NOMO-1 (cell line): ENCODE measurements at regions not wholly inside any gene's neighbourhood (a gene's known extent, or its start where the extent isn't known, plus 50 kb on each side); places are given as distances from the start of the nearest gene placed in this dataset.
"Not testable (repeated sequence)": the region's sequence is repeated elsewhere in the genome, so short reads cannot be mapped to it uniquely, and the experiment has no call there.

Source experiments
- DNase-seq, 2 experiments: peaks; one replicate each; lab custom pipeline; 2025; ENCODE audit not compliant: unreplicated experiment in 2 of 2; lab: John Stamatoyannopoulos, UW

DNA sequence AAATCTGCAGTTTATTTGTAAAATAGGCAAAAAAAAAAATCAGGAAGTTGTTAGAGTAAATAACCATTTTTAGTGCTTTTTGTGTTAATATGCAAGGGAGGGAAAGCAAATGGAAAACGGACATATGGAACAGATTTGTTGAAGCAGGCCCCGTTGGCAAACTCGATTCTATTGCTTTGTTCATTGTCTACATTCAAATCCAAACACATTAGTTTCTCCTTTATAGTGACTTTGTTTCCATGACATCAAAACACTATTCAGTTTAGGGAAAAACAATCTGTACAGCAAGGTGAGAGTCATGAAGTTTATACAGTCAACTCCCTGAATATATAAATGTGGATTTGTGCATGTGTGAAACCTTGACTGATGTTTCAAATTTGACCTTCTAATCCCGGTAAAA is 142.2 kb downstream of the FAM47A start:
- DNase-seq, result no peak

DNA sequence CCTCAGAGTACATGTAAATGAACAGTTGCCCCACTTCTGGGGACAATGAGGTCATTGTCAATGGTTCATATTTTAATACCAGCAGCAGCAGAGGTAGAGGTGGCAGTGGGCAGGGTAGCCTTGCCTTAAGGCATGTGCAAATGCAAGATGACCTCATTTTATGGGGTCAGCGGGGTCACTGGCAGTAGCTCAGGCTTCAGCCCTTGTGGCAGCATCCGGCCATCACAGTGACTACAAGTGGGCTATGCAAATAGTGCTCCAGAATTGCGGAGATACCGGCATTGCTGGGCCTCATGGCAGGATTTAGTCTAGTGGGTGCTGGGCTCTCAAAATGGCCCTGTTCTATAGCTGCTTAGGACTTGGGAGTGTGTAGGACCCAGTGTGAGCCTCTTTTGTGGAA is 144.7 kb downstream of the FAM47A start:
- no peak for DNase-seq

GRCh38 chrX:33974676-33975075 is 157.4 kb downstream of the FAM47A start:
- DNase-seq, result no peak

GRCh38 chrX:33970028-33970967 is 161.8 kb downstream of the FAM47A start:
- peak; percentile 45 to 94 for DNase-seq

DNA sequence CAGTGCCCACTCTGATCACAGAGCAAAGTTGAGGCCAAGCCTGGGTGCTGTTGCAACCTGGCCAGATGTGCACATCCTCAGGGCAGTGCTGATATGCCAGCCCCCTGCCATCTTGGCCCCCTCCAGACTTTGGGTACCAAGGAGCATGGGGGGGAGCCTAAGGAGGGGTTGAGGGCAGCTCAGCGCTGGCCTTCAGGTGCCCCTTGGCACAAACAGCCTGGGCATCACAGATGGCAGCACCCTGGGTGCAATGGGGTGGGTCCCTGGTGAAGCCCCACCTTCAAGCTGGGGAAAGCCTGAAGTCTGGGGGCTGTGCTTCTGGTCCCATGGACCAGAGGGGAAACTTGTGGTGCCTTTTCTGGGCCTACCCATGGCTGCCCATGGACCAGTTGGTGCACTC is 163.0 kb downstream of the FAM47A start:
- DNase-seq, result no peak

GRCh38 chrX:33968611-33969010 is 163.5 kb downstream of the FAM47A start:
- no peak for DNase-seq

DNA sequence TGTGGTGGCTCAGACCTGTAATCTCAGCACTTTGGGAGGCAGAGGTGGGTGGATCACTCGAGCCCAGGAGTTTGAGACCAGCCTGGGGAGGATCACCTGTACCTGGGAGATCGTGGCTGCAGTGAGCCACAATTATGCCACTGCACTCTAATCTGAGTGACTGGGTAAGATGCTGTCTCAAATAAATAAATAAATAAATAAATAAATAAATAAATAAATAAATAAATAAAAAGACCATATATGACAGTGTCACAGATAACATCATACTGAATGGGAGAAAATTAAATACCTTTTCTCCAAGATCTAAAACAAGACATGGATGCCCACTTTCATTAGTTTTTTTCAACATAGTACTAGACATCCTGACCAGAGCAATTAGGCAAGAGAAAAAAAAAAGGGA is 182.8 kb downstream of the FAM47A start:
- DNase-seq, result no peak

DNA sequence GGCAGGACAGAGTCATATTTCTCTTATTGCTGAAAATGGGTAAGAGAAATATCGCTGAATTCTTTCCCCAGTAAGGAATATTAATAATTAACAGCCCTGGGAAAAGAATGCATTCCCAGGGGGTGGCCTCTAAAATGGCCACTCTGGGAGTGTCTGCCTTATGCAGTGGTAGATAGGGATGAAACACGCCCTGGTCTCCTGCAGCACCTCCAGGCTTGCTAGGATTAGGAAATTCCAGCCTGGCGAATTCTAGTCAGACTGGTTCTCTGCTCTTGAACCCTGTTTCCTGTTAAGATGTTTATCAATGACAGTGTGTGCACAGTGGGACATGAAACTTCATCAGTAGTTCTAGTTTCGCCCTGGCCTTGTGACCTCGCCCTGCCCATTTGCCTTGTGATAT is 205.9 kb downstream of the FAM47A start:
- not testable (repeated sequence) for DNase-seq

- no peak for DNase-seq
Measured at GRCh38 chrX:33923262-33923661, 208.9 kb downstream of the FAM47A start.

DNA sequence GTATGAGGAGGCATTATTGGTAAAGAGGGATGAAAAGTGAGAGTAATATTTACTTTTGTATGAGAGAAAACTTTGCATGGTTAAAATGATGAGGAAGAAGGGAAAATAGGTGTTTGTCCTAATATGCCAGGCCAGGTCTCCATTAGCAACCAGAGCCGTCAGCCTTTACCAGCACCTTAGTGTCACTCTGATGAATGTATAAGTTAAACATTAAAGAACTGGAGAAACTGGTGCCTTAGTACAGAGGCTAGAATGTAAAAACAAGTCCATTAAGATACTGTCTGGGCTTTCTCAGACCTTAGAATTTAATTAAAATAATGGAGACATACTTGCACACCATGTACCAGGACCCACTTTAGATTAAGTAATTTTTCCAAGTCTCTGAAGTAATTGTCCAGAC is 222.3 kb downstream of the FAM47A start:
- DNase-seq, result no peak

- no peak for DNase-seq
Measured at GRCh38 chrX:33908898-33909297, 223.2 kb downstream of the FAM47A start.

DNA sequence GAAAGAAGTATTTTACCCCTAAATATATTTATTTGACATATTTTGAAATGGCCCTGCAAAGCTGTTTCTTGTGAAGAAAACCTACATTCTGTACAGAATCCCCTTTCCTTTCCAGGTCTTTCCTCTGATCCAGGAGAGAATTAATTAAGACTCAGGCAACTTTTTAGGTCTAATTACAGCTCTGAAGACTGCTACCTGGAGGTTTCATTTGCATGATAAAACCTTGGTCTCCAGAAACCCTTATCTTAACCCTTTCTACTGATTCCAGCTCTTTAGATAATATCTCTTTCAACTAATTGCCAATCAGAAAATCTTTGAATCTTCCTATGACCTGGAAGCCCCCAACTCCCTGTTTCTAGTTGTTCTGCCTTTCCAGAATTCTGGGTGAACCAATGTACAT is 224.0 kb downstream of the FAM47A start:
- DNase-seq, result no peak

- no peak for DNase-seq
Measured at GRCh38 chrX:33906971-33907370, 225.1 kb downstream of the FAM47A start.

DNA sequence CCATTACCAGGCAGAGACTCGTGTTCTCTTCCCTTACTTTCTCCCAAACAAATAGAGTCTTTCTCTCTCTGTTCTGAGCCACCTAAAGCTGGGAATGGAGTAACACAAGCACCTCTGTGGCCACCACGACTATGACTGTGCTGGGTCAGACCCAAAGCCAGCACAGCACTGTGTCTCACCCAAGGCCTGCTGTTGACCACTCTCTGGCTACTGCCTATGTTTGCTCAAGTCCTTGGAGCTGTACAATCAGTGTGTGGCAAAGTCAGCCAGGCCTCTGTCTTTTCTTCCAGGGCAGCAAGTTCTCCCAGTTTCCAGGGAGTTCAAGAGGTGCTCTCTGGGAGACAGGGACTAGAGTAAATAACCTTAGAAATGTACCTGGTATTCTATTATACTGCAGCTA is 239.4 kb downstream of the FAM47A start:
- DNase-seq, result no peak

GRCh38 chrX:33855251-33855650 is 276.9 kb downstream of the FAM47A start:
- DNase-seq, result no peak

DNA sequence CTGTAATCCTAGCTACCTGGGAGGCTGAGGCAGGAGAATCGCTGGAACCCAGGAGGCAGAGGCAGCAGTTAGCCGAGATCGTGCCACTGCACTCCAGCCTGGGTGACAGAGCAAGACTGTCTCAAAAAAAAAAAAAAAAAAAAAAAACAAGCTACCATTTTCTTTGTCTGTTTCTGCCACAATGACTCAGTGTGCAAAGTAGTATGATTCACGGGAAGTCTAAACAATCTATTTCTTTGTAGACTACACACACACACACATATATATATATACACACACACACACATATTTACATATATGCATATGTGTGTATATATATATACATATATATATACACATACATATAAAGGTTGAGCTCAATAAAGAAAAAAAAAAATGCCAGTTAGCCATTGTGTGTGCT is 280.0 kb downstream of the FAM47A start:
- DNase-seq, result not testable (repeated sequence)

- peak in 1 of 2 experiments; percentile 33 for DNase-seq
Measured at GRCh38 chrX:33840176-33840575, 291.9 kb downstream of the FAM47A start.

DNA sequence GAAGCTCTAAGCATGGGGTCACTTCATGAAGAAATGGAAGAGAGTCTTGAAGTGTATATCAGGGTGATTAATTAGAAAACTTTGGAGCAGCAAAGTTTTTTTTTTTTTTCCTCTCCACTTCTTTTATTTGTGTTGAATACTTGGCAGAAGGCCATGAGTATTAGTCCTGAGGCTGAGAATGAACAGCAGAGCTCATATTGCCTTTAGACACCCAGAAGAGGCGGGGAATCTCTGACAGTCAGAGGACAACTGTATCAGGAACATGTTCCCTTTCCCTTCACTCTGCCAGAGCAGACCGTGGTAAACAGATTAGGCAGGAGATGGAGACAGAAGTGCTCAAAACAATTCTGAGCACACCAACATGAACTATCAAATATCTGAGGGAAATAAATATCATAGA is 300.9 kb downstream of the FAM47A start:
- no peak for DNase-seq

GRCh38 chrX:33817266-33817665 is 314.8 kb downstream of the FAM47A start:
- no peak for DNase-seq

DNA sequence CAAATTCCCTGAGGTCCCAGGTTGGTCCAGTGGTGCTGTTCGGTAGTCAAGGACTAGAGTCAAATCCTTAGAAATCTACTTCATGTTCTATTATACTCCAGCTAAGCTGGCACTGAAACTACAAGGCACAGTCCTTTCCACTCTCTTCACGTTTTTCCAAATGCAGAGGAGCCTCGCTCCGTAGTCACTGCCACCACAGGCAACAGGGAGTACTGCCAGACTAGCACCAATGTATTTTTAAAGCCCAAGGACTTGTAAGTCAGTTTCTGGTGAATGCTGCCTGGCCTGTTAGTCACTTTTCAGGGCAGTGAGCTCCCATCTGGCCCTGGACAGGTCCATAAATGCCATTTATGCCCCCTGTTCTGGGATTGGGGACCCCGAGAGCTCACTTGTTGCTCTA is 323.5 kb downstream of the FAM47A start:
- no peak for DNase-seq

- DNase-seq, result no peak
Measured at GRCh38 chrX:33784548-33784947, 347.6 kb downstream of the FAM47A start.

DNA sequence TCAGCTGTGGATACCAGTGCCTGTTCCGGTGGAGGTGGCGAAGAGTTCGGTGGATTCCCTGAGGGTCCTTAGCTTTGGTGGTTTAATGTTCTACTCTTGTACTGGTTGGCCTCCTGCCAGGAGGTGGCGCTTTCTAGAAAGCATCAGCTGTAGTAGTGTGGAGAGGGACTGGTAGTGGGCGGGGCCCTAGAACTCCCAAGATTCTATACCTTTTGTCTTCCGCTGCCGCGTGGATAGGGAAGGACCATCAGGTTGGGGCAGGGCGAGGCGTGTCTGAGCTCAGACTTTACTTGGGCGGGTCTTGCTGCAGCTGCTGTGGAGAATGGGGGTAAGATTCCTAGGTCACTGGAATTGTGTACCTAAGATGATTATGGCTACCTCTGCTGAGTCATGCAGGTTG is 390.3 kb downstream of the FAM47A start:
- no peak for DNase-seq

DNA sequence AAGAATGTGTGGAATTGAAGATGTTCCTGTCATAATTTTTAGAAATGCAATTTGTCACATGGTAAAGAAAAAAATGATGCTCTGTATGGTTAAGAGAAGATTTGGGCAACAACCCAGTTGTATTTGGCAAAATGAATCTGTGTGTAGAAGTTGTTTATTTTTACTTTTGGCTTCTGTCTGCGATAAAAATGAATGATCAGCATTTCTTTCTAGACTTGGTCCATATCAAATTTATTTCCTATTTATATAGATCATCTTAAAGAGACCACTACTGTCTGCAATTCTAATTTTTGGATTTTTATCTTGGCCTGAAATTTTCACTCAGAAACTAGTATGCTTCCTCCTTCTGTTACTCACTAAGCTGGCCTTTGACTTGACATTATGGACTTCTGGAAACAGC is 396.9 kb downstream of the FAM47A start:
- DNase-seq, result no peak
